ENCODE measurements at regions not wholly inside any gene's neighbourhood (a gene's known extent, or its start where the extent isn't known, plus 50 kb on each side); places are given as distances from the start of the nearest gene placed in this dataset.
A peak's percentile ranks its signal among the peaks of the same experiment; 100 is the strongest.

DNA sequence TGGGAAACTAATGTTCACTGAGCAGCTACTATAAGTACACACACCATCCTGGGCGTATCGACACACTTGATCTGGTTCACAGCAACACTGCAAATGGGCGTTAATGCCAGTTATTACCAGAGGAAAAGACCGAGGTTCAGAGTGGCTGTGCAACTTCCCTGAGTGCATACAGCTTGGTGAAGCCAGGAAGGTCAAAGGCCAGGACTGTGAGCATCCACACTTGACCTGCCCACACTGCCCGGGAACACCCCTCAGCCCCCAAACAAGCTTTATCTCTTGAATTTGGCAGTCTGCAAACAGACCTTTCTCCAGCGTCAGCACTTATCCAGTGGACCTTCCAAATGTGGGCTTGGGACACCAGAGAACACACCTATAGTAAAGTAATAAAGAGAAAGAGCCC, 312.6 kb downstream of the BCL11B start:
- no peak for DNase-seq (ENCODE audit: low spot score)

DNA sequence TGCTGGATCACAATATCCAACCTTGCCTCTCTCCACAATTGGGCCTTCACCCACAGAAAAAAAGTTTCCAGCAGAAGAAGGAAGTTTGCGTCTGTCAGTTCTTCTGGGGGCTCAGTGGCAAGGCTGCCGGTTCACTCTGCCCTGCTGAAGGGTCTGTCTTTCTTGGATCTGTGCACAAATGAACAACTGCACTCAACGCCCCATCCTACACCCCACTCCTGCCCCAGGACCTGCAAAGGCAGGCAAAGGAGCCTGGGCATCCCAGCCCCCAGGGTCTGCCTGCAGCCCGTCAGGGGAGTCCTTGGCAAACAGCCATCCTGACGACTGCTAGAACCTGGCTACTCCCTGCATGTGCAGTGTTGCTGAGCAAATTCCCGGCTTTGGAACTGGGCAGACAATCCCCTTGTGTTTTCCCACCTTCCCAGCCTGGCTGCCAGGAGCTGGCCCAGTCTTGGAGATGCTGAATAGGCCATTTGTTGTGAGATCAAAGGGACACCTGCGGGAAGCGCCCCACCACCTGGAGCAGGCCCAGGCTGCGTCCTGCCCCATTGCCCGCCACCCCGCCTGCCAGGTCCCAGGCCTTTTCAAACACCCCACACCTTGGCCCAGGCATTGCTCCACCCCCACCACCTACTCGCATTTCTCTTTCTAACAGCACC, 311.9 kb downstream of the BCL11B start:
- DNase-seq (ENCODE audit: low spot score): no peak

DNA sequence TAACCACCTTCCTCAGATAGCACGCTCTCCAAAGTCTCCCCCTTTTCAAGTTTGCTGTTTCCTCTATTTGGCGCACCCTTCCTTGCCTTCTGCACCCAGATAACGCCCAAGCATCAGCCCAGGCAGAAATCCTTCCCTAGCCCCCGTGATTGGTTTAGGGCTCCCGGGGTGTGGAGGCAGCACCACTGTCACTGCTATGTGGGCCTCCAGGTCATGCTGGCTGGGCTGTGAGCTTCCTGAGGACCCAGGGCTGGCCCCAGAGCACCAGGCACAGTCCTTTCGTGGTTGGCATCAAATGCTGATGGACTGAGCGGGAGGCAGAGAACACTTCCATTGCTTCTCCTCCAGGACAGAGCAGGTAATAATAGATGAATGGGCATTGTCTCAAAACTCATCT, 311.4 kb downstream of the BCL11B start:
- no peak for DNase-seq (ENCODE audit: low spot score)

DNA sequence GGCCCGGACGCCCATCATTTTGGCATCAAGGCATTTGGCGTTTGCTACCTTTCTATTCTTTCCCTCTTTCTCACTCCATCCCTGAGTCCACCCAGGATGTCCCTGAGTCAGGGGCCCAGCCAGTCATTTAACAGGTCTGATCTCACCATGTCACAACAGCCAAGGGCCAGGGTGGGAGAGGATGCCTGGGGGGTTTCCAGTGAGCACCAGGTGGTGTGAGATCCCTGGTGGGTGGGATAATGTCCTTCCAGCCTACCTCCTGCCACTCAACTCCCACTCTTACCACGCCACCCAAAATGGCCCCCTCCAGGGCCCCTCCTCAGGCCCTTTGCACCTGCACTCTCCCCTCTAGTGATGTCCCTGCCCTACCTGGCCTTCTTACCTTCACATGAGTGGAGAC, 310.8 kb downstream of the BCL11B start:
- DNase-seq (ENCODE audit: low spot score): no peak

DNA sequence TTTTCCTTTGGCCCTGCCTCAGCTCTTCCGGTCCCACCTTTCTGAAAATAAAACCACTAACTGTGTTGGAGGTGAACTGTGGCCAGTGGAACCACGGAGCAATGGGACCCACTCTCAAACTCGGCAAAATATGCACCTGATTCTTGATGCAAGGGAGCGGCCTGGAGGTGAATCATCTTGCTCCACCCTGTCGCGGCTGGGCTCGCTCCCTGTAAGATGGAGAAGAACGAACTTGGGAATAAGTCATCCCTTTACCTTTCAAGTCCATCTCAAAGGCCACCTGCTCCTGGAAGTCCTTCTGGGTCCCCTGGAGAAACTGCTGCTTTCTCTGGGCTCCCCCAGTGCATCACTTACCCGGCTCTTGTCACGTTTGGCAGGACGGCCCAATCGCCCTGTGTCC, 309.9 kb downstream of the BCL11B start:
- no peak for DNase-seq (ENCODE audit: low spot score)

DNA sequence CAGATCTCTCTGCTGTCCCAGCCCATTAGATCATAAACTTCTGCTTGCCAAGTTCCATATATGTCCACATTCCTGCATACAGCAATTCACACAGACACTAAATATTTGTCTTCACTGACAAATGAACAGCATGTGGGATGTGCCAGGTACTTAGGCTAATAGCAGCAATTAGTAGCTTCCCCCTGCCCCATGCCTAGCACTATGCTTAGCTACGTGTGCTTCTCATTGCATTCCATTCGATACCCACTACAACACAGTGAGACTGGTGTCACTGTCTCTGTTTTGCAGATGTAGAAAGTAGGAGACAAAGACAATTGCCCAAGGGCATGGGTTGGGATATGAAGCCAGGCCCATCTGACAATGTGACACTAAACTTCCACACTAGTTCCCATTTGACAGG, 308.4 kb downstream of the BCL11B start:
- no peak for DNase-seq (ENCODE audit: low spot score)

DNA sequence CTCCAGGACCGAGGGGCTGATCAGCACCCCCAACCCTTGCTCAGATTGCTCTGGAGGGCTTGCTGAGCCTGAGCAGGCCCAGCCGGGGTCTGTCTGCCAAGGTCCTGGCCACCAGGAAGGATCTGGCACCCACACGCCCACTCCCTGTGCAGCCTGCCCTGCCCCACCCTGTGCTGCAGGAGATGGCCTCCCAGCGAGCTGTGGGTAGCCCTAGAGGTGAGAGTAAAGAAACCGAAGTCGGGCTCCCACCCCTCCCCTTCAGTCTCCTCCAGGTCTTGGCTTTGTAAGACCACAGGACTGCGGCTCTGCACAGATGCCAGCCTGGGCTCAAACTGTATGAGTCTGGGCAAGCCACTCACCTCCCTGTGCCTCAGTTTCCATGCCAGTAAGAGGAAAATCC, 307.8 kb downstream of the BCL11B start:
- no peak for DNase-seq (ENCODE audit: low spot score)

DNA sequence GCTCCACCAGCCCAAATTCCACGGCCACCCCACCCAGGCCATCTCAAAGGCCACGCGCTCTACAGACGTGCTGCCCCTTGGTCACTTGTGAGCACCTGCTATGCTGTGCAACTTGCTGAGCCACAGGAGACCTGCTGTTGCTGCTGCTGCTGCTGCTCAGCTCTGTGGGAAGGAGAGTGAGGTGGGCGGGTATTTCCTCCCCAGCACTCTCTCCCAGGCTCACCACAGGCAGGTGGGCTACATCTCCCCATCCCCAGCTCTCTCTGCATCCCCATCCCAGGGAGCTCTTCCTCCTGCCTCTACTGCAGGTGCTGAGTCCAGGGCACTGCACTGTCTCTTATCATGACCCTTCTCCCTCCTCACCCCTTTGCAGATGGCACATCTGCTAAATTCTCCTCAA, 306.9 kb downstream of the BCL11B start:
- no peak for DNase-seq (ENCODE audit: low spot score)

DNA sequence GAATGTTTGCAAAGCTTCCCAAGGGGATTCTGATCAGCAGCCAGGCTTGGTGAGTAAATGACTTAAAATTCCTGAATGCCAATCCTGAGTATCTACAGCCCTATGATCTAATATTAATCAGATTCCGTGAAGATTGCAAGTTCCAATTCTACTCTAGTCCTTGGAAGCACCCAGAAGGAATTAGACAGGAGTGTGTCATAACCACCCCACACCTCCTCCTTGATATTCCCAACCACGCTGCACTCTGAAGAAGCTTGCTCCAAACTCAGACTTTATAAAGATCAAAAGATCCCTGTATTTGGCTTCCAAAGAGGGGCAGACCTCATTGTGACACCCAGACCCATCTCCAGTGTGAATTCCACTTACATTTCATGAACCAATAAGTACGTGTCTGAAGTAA, 306.0 kb downstream of the BCL11B start:
- no peak for DNase-seq (ENCODE audit: low spot score)

DNA sequence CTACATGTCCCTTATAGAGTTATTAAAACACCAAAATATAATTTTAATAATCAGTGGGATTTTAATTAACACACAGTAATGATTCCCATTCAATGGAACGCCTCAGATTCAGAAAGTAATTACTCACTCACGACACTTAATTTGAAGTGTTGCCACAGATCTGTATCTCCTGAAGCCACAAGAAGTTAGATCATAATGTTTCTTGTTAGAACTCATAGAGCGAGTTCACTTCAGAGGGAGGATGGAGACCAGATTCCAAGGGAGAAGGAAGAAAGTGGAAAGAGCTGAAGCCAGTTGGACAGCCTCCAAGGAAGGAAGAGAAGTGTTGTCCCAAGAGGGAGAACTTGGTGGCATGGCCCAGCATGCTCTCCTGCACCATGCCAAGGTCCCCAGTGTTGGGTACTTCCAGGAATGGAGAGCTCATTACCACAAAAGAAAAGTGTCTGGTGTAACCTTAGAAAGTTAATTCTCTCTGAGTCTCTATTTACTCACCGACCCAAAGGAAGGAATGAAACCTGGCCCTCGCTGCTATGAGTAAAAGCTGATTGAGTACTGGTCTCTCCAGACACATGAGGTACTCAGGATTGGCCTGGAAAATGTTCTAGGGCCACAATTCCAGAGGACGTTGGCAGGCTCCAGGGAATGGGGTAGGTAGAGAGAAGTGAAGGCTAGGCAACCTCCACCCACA, 305.4 kb downstream of the BCL11B start:
- DNase-seq (ENCODE audit: low spot score): no peak

DNA sequence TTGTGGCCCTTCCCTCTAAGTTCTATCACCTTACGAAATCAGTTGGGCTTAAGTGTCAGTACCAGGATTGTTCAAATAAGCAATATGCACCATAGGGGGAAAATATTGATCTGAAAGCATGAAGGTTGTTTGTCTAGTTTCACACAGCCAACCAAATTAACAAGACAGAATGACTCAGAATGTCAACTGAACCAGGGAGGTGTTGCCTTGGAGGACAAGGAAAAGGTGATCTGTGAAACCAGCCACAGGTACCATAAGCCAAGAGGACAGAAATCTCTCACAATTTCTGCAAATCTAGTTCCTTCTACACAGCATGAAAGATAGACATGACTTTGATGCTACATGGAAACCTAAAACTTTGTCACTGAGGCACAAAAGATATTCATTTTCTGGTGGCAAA, 297.9 kb downstream of the BCL11B start:
- no peak for DNase-seq (ENCODE audit: low spot score)

DNA sequence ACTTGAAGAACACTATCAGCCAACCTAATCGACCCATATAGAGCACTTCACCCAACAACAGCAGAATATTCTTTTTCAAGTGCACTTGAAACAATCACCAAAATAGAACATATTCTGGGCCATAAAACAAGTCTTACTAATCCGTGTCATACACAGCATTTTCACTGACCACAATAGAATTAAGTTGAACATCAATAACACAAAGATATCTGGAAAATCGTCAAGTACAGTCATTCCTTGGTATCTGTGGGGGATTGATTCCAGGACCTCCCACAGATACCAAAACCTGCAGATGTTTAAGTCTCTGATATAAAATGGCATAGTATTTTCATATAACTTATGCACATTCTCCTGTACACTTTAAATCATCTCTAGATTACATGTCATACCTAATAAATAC, 295.7 kb downstream of the BCL11B start:
- DNase-seq (ENCODE audit: low spot score): no peak

DNA sequence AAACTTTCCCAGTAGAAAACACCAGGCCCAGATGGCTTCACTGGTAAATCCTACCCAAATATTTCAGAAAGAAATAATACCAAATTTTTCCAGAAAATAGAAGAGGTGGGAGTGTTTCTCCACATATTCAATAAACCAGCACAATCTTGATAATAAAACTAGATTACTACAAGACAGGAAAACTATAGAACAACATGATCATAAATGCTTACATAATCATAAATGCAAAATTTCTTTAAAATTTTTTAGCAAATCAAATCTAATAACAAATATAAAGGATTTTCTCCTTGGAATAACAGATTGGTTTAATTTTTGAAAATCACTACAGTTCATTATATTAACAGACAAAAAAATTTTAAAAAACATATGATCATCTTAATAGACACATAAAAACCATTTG, 294.5 kb downstream of the BCL11B start:
- no peak for DNase-seq (ENCODE audit: low spot score)

DNA sequence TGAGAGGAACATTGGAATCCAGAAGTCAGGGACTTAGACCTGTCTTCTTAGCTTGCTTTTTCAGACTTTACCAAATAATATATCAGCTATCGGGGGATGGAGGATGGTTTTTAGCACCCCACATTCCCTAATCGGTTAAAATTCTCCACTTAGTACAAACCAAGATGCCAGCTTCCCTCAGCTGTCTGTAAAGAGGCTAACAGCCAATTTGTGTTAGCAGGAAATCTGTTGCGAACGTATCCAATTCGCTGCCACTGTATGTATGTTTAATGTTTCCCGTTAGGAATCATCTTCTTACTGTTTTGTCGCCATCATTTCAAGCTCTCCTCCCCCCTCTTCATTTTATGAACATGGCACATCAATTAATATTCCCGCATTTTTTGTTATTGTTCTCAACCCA, 289.0 kb downstream of the BCL11B start:
- no peak for DNase-seq (ENCODE audit: low spot score)

DNA sequence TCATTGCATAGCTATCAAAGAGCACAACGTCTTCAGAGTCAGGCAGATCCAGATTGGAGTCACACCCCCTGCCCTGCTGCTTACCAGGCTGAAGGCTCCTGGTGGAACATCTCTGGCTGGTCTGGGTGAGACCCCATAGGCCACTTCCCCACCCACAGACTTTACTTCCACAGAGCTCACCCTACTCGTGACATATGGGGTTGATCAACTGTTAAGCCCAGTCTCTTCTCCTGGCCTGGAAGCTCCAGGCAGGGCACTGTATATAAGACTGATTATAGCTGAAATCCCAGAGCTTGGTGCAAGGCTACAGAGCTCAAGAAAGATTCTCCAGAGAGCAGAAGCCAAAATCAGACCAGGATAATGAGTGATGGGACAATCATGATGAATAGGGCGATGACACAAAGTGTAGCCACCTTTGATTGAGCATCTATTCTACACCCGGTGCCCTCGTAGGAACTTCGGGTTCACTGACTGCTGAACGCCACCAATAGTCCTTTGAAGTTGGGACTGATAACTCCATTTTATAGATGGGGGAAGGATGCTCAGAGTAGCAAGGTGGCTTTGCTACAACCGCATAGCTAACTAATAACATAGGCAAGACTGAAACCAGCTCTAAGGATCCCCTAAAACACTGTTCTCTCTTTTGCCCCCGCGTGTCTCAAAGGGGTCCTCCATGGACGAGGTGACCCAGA, 287.8 kb downstream of the BCL11B start:
- DNase-seq (ENCODE audit: low spot score): no peak

DNA sequence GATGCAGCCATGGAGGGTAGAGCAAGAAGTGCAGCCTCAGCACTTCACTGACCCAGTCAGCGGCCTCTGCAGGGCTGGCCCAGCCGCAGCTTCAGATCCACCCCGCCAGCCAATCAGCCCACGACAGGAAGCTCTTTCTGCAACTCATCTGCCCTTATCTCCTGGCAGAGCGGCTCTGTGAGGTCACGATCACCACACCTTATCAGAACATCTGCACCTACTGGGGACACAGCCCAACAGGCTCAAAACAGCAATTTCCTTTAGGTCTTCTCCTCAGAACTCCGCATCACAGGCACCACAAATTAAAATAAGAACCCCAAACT, 287.3 kb downstream of the BCL11B start:
- peak; percentile 51 for DNase-seq (ENCODE audit: low spot score)

DNA sequence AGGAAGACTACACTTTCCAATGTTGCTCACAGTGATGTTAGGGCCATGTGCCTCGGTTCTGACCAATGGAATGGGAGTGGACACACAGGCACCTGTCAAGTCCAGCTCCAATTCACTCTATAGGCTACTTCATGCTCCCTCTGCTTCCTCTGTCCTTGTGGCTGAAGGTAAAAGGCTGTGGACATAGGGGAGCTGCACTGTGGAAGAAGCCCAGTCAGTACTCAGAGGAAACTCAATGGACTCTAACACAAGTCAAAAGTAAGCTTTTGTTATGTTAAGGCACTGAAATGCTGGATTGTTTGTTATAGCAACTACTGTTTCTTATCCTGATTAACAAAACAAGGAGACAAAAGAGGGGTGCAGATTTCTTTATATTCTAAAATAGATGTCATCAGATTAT, 278.2 kb downstream of the BCL11B start:
- no peak for DNase-seq (ENCODE audit: low spot score)

DNA sequence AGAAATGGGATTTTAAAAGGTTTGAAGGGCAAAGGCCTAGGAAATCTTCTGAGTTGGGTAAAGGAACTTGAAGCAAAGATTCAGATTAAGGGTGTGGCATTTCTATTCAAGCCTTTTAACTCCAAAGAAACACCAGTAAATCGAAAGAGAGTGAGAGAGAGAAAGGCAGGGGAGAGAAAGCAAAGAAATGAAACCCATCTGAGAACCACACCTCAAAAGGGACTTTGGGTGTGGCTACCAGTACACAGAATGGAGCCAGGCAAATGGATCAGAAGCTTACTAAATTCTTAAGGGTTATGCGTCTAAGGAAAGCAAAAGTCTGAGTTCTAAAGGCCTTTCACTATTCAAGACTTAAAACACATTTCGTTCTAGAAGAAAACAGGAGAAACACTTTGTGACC, 277.4 kb downstream of the BCL11B start:
- DNase-seq (ENCODE audit: low spot score): no peak

DNA sequence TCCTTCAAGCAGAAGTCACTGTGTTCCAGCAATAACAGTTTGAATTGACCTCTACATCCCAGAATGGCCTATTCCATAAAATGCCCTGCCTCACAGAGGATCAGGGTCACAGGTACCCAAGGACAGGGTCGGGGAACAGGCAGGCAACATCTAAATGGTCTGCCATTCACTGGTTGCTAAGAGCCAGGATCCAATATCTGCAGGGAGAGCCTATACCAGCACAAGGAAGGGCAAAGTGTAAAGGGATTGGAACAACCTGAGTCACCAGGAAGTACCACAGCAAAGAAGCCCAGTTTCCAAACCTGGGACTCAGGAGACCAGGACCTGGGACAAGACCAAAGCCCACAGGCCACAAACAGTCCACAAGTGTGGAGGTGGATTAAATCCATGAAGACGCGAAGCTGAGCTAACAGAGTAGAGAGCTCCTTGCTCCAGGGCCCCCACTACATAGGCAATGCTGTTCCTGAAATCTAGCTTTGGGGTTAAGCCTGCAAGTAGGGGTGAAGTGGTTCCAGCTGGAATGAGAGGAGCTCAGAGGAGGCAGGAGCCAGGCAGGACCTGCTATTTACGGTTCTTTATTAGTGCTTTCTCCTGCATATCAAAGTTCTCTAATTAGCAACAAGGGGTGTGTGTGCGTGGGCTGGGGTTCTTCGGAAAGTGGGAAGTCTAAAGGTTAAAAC, 274.3 kb downstream of the BCL11B start:
- no peak for DNase-seq (ENCODE audit: low spot score)

DNA sequence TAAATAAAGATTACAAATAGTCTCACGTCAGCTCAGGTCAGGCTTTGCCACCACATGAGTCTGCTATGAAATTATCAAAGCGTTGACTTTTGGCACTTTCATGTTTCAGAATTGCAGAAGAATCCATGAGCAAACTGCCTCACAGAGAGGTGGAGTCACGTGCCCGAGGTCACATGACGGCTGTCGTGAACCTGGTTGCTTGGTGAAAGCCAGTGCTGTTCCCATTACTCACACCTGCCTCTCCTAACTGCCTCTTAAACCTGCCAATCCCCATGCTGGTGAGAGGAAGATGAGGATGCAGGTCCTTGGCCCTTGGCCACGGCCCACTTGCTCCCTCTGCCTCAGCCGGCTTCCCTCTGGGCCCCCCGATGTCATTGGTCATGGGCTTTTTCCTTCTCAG, 272.7 kb downstream of the BCL11B start:
- DNase-seq (ENCODE audit: low spot score): no peak

DNA sequence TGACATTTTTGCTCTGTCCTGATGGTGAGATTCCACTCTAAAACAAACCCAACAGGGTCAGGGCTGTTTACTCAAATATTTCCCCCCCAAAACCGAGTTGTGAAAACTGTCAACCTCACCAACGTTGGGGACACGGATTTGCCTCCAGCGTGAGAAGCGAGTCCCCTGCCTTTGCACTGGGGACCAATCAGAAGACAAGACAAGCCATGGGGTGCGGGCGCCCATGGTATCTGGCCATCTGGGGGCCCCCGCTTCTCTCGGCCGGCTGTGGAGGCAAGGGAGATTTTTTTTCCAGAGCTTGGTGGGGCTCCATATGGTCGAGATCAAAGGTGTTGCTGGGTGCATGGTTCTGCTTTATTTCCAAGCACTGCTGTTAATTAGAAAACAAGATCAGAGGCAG, 272.1 kb downstream of the BCL11B start:
- no peak for DNase-seq (ENCODE audit: low spot score)

DNA sequence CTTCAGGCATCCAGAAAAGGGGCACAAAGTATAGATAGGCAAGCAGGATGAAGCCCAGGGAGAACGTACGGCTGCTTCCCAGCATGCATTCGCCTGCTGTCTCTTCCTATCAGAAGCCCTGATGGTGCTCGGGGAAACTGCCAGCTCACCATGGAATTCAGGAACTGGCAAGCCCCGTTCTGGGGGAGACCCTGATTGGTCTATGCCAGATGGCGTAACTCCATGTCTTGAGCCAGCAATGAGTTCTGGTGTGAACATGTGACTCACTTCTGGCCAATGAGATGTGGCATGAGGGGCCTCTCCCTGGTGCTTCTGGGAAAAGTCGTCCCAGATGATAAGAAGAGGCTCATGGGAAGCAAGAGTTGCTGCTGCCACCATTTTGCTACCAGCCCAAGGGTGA, 270.8 kb downstream of the BCL11B start:
- DNase-seq (ENCODE audit: low spot score): no peak

DNA sequence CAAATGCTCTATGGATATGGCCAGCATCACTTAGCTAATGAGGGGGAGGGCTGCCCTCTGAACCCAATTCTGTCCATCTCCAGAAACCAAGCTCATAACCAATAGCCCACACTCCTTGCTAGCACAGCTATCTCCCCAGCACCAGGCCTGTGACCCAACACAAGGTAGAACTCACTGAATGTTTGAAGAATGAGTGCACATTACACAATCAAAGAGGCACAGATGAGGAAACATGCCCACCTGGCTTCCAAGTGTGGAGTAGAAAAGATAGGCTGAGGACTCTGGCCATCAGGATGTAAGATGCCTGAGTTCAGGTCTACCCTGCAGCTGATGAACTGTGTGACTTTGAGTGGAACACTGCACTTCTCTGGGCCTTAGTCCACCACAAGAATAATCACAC, 268.4 kb downstream of the BCL11B start:
- DNase-seq (ENCODE audit: low spot score): no peak
